Kidney epithelial cell (primary cell): ENCODE measurements at regions not wholly inside any gene's neighbourhood (a gene's known extent, or its start where the extent isn't known, plus 50 kb on each side); places are given as distances from the start of the nearest gene placed in this dataset.
"Not testable (repeated sequence)": the region's sequence is repeated elsewhere in the genome, so short reads cannot be mapped to it uniquely, and the experiment has no call there.

Source experiments
- DNase-seq: peaks from one replicate; pipeline ENCODE4 v3.0.0-alpha.2; 2010; ENCODE audit warnings: low read depth
- H3K27me3 ChIP-seq: 2 replicates; pipeline ENCODE4 v1.6.0; 2011; ENCODE audit warnings: low read length; ENCODE audit not compliant: control insufficient read depth, insufficient read depth
- H3K36me3 ChIP-seq: 2 replicates; pipeline ENCODE4 v1.5.1; 2011; ENCODE audit warnings: low read length; ENCODE audit not compliant: control insufficient read depth, insufficient read depth
- H3K4me3 ChIP-seq: 2 replicates; pipeline ENCODE4 v1.5.1; 2011; ENCODE audit warnings: low read depth, mild to moderate bottlenecking, control low read depth, low read length
- CTCF ChIP-seq: IDR thresholded peaks from 2 replicates; pipeline ENCODE4 v1.5.1; 2011; ENCODE audit warnings: mild to moderate bottlenecking, moderate library complexity, low read length, control low read depth, inconsistent platforms; ENCODE audit not compliant: insufficient read depth, poor library complexity, severe bottlenecking

- TF ChIP-seq CTCF = no peak
- H3K36me3 ChIP-seq = no peaks in the 10 kb centered on the region
- DNase-seq = no peak
- no peaks in the 10 kb centered on the region for H3K27me3 ChIP-seq
- no peak overlapping the region for H3K4me3 ChIP-seq
These were observed 139.5 kb upstream of the BEND6 start for GRCh38 chr6:56815436-56815835.

- TF ChIP-seq CTCF = no peak
- Histone ChIP-seq H3K27me3 (no peaks in the 10 kb centered on the region), H3K4me3 (no peak overlapping the region), H3K36me3 (no peaks in the 10 kb centered on the region)
- no peak for DNase-seq
These were observed 140.1 kb upstream of the BEND6 start for GRCh38 chr6:56814802-56815201.

GRCh38 chr6:56814308-56814707 lies 140.6 kb upstream of the BEND6 start:
- TF ChIP-seq CTCF = no peak
- Histone ChIP-seq H3K4me3 (no peak overlapping the region), H3K27me3 (no peaks in the 10 kb centered on the region), H3K36me3 (no peaks in the 10 kb centered on the region)
- DNase-seq = no peak

GRCh38 chr6:56812851-56813250 lies 142.1 kb upstream of the BEND6 start:
- not testable (repeated sequence) for H3K27me3 ChIP-seq, DNase-seq, H3K36me3 ChIP-seq, H3K4me3 ChIP-seq

GRCh38 chr6:56808871-56809359 lies 146.0 kb upstream of the BEND6 start:
- H3K27me3 ChIP-seq = no peaks in the 10 kb centered on the region
- H3K4me3 ChIP-seq = no peak overlapping the region
- TF ChIP-seq CTCF = no peak
- no peak for DNase-seq
- no peaks in the 10 kb centered on the region for H3K36me3 ChIP-seq

- DNase-seq = no peak
- Histone ChIP-seq H3K4me3 (no peak overlapping the region), H3K27me3 (no peaks in the 10 kb centered on the region), H3K36me3 (no peaks in the 10 kb centered on the region)
- TF ChIP-seq CTCF = no peak
These were observed 146.9 kb upstream of the BEND6 start for GRCh38 chr6:56807989-56808337.
